ENCODE measurements at regions not wholly inside any gene's neighbourhood (a gene's known extent, or its start where the extent isn't known, plus 50 kb on each side); places are given as distances from the start of the nearest gene placed in this dataset.

- no peak for DNase-seq
Observed at GRCh38 chr2:193806088-193806774, 1611.5 kb upstream of the TMEFF2 start.

GRCh38 chr2:193796847-193797246, 1602.1 kb upstream of the TMEFF2 start:
- DNase-seq, result no peak

GRCh38 chr2:193793914-193794313, 1599.2 kb upstream of the TMEFF2 start:
- no peak for DNase-seq

GRCh38 chr2:193783681-193784080, 1588.9 kb upstream of the TMEFF2 start:
- no peak for DNase-seq

- DNase-seq, result no peak
Observed at GRCh38 chr2:193778293-193778692, 1583.6 kb upstream of the TMEFF2 start.

GRCh38 chr2:193776988-193777387, 1582.3 kb upstream of the TMEFF2 start:
- no peak for DNase-seq

- DNase-seq, result no peak
Observed at GRCh38 chr2:193774166-193774565, 1579.4 kb upstream of the TMEFF2 start.

- no peak for DNase-seq
Observed at GRCh38 chr2:193751299-193751698, 1556.6 kb upstream of the TMEFF2 start.

GRCh38 chr2:193749485-193749884, 1554.8 kb upstream of the TMEFF2 start:
- no peak for DNase-seq

GRCh38 chr2:193743089-193743488, 1548.4 kb upstream of the TMEFF2 start:
- DNase-seq, result no peak

- no peak for DNase-seq
Observed at GRCh38 chr2:193738892-193739291, 1544.2 kb upstream of the TMEFF2 start.

- DNase-seq, result no peak
Observed at GRCh38 chr2:193712912-193713311, 1518.2 kb upstream of the TMEFF2 start.

GRCh38 chr2:193703411-193703810, 1508.7 kb upstream of the TMEFF2 start:
- DNase-seq, result no peak

- DNase-seq, result no peak
Observed at GRCh38 chr2:193701484-193701883, 1506.8 kb upstream of the TMEFF2 start.

- DNase-seq, result no peak
Observed at GRCh38 chr2:193695367-193695766, 1500.6 kb upstream of the TMEFF2 start.

- DNase-seq, result no peak
Observed at GRCh38 chr2:193693758-193694157, 1499.0 kb upstream of the TMEFF2 start.

GRCh38 chr2:193690572-193690971, 1495.8 kb upstream of the TMEFF2 start:
- no peak for DNase-seq

GRCh38 chr2:193687195-193687594, 1492.5 kb upstream of the TMEFF2 start:
- DNase-seq, result no peak

GRCh38 chr2:193679847-193680246, 1485.1 kb upstream of the TMEFF2 start:
- DNase-seq, result no peak

GRCh38 chr2:193670478-193670877, 1475.7 kb upstream of the TMEFF2 start:
- DNase-seq, result no peak

GRCh38 chr2:193668557-193669323, 1474.0 kb upstream of the TMEFF2 start:
- DNase-seq, result no peak

GRCh38 chr2:193627927-193628272, 1433.2 kb upstream of the TMEFF2 start:
- DNase-seq, result no peak

GRCh38 chr2:193627187-193627926, 1432.6 kb upstream of the TMEFF2 start:
- no peak for DNase-seq

- DNase-seq, result no peak
Observed at GRCh38 chr2:193608451-193608850, 1413.7 kb upstream of the TMEFF2 start.

All from activated CD4-positive, alpha-beta T cell treated with anti-CD3 and anti-CD28 coated beads for 1 hour (primary cell).